EL (cell line): ENCODE measurements at regions not wholly inside any gene's neighbourhood (a gene's known extent, or its start where the extent isn't known, plus 50 kb on each side); places are given as distances from the start of the nearest gene placed in this dataset.

ENCODE experiments used
- DNase-seq: peaks from one replicate; pipeline ENCODE4 v3.0.0-alpha.2; 2016

DNA sequence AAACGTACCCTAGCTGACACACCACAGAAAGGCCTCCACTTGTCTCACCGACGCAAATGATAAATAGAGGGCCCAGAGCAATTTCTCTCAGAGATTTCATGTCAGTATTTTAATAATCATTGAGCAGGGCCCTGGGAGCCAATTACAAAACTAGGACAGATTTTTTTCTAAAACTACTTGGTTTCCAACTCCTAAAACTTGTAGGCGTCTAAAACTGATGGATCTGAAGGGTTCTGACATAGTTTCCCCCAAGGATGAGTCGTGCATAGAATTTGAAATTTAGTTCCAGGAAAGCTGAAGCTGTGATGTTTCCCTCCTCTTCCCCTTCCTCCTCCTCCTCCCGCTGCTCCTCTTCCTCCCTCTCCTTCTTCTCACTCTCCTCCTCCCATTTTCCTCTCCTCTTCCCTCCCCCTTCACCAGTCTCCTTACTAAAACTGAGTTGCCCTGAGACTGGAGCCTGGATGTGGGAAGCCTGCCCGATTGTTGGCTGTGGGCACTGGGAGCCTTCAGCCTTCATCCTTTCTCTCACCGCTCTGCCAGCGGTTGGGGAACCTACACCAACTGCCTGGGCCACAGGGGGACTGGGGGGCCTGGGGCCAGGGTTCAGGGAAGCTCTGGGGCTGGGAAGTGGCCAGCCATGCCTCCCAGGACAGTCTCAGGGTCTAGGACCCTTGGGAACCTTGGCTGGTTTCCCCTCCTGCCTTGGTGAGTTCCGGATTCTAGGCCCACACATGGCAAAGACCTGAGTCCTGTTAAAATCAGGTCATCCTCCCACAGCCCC, 73.9 kb upstream of the SLC6A11 start:
- DNase-seq: no peak

DNA sequence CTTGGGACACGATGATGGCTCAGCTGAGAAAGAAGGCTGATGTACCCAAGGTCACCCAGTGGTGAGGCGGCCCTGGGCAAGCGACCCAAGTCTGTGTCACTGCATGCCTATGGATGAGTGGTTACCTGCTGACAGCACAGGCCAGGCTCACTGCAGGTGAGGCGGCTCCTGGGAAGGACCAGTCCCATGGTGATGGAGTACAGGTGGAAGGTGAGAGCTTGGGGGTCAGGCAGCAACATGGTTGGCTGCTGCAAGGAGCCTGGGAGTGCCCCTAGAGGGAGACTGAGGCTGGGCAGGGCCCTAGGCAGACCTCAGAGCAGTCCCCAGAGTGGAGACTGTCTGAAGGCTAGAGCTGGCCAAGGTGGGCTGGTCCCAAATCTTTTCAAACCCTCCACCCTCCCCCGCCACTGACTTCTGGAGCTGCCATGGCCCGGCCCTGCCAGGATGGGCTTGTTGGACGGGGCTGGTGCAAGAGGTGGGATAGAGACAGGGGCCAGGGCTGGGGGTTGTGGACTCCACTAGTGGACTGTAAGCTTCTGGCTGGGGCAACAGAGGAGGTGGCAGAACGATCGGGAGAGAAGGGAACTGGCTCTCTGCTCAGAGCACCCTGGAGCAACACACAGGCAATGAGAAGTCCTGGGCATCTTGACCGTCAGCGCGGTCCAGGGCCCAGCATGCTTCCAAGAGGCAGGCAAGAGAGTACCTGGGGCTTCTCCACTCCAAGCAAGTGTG, 72.5 kb upstream of the SLC6A11 start:
- DNase-seq: no peak

DNA sequence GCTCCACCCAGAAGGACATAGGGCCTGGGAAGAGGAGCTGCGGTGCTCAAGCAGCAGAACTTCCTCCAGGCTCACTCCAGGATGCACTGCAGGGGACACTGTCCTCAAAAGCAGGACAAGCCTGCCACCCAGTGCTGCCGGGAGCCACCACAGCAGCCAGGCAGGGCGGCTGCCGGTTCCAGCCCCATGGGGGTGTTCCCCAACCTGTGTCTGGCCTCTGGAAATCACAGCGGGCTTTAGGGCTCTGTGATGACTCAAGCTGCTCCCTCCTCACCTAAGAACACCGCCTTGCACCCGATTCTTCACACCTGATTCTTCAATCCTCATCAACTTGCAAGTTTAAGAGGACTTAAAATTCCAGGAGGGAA, 71.9 kb upstream of the SLC6A11 start:
- peak; percentile 7 for DNase-seq

DNA sequence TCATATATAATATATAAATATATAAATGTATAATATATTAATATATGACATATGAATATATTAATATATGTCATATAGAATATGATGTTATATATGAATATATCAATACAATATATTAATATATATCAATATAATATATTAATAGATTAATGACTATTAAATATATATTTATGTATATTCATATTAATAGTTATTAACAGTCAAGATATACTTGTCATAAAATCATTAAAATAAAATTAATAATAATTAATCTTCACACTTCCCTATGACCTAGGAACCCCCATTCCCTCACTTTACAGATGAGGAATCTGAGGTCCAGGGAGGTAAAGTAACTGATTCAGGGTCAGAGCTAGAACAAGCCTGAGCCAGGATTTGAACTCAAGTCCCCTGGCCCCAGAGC, 70.6 kb upstream of the SLC6A11 start:
- DNase-seq: no peak

DNA sequence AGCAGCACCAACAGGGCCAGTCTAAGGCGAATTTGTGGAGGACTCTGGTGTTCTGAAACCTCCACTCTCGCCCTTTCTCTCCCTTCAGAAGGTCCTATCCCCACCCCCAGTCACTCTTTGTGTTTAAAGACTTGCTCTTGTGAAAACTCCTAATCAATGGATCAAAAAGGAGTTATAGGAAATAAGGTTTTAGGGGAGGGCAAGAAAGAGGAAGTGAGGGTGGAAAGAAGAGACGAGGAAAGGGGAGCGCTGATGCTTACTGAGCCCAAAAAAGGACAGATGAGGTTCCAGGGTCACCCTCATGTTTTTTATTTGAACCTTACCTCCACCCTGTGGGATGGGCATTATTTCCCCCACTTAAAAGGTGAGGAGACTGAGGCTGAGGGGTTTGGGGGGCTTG, 70.0 kb upstream of the SLC6A11 start:
- no peak for DNase-seq

DNA sequence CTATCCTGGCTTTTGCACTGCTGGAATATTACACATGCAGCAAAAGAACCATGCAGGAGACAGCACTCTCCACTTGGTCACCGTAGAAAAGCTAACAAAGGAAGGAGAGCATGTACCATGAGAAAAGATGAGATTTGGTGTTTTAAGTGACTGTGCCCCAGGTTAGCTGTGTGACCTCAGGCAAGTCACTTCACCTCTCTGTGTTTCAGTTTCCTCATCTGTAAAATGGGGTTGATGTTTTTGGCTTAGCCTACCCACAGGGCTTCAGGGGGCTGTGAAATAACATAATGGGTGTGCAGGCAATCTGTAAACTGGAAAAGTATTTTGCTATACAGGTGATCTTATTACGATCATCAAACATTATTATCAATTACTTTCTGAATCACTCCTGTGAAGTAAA, 69.3 kb upstream of the SLC6A11 start:
- no peak for DNase-seq

DNA sequence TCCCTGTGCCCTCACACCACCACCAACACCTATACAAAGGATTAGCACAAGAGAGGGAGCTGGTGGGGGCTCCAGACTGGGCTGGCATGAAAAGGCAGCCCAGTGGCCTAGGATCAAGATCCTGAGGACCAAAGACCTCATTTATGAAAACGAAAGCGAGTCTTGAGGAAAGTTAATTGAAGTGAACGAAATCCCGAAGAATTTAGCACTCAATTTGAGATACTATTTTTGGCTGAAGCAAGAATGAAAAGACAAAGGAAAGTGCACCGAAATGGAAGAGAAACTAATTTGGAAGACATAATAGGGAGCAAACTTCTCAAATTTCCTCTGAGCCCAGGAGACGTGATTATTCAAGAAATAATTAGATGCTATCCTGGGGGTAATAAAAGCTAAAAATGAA, 68.7 kb upstream of the SLC6A11 start:
- no peak for DNase-seq

DNA sequence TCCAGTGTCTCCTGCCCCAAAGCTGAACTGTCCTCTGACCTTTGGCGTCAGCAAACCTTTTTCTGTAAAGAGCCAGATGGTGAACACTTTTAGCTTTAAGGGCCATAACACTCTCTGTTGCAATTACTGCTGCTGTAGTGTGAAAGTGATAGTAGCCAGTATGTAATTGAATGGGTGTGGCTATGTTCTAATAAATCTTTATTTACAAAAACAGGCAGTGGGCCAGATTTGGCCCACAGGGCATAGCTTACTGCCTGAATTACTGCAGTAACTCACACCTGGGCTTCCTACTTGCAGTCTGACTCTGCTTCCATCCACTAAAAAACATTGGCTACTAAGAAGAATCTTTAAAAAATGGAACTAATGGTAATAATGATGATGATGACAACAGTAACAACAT, 68.0 kb upstream of the SLC6A11 start:
- no peak for DNase-seq

DNA sequence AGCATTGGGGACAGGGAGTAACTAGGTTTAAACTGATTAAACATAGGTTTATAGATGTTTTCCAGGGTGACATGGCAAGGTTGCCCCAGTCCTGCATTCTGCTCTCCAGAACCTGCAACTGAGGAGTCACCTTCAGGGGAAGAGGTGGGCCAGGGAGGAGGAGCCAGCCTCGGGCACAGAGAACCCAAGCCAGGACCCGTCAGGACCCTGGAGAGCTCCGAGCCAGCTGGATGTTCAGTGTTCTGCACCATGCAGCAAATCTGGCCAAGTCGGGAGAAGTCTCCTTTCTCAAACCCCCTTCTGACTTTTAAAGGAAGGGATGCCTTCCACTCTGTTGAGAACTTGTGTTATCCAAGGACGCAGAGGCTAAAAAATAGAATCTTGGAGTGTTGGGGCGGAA, 62.1 kb upstream of the SLC6A11 start:
- peak; percentile 26 for DNase-seq

DNA sequence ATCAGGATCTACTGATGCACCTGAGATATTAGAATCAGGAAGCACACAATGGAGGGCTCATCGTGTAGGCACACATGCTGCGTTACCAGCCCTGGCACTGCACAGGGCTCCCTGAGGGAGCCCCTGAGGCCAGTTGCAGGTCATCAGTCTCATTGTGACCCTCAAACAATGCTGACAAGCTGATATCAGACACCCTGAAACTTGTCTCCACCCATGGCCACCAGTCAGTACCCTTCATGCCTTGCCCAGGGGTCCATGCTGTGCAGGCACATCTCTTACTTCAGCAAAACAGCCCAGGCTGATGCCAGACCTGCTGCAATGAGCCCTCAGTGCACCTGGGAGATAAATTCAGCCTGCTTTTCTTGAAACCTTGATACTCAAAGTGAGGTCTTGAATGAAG, 59.5 kb upstream of the SLC6A11 start:
- DNase-seq: no peak

DNA sequence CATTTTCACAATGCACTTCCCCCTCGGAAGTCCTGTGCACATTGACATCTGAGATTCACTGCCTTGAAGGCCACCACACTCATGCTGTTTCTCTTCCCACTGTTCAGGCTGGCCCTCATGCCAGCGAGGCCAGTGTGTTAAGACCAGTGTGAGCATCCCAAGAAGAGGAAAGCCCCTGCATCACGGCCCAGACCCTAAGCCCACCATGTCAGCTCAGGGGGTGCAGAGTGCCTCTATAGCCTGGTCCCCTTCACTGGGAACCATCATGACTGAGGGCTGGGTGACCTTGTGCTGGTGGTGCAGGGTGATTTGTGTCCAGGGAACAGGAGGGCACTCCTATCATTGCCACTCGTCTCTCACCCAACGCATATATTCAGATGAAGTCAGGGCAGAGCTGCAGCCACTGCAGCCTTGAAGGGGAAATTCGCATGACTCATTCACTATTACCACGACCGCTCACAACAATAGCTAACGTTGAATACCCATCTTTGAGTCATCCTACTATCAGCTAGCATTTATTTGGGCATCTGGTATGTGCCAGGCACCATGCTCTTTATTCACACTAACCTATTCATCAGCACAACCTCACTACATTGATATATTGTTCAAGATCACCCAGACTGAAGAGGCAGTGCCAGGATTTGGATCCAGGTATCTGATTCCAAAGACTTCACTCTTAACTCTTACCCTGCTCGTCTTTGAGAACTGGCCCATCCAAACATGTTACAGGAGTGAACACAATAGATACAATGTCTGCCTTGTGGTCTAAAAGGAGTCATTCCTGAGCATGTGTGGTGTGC, 58.8 kb upstream of the SLC6A11 start:
- peak; percentile 36 for DNase-seq

DNA sequence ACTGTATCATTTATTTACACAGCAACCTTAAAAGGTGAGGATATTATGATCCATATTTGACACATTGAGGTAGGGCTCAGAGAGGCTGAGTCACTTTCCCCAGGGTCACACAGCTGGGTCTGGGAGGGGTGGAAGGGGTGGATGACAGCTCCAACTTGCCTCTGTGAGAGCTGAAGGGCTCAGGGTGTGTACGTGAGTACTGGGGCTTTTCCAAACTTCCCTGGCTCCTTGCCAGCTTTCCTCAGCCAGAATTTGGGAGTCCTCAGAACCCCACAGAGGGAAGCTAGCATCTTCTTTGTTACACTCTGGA, 58.3 kb upstream of the SLC6A11 start:
- DNase-seq: no peak

DNA sequence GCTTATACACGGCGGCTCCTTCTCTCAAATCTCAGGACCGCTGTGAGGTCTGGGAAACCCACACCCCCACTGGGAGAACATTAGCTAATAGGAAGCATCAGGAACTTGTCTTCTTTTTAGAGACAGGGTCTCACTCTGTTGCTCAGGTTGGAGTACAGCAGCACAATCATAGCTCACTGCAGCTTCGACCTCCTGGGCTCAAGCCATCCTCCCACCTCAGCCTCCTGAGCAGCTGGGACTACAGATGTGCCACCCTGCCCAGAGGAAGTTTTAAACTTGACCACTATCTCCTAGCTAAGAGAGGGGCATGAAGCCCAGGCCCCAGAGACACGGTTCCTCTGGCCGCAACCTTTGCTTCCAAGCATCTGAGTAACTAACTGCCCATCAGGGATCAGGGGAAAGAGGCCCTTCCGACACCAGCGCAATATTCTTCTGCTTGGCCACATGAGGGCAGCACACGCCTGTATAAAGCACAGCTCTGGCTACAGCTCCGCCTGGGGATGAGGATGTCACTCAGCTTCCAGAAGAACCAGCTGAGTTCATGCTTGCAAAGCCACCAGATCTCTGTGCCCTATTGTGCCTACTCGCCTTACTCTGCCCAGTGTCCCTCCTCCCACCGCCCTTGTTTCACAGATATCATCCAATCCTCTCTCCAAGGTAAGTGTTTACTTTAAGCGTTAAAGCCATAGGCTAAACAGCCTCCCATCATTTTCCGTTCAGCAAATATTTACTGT, 57.6 kb upstream of the SLC6A11 start:
- peak; percentile 61 for DNase-seq

DNA sequence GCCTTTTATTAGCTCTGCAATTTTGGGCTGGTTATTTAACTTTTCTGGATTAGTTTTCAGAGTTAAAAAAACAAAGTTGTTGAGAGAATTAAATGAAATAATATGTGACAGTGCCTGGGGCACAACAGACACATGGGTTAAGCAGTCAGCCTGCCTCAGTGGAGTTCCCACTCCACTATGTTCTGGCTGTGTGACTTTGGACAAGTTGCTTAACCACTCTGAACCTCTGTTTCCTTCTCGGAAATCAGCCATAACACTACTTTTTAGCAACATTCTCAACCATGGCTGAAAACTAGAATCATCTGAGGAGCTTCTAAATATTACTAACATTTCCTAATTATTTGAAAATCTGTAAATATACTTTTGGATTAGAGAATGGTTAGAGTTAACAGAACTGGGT, 56.5 kb upstream of the SLC6A11 start:
- DNase-seq: no peak

DNA sequence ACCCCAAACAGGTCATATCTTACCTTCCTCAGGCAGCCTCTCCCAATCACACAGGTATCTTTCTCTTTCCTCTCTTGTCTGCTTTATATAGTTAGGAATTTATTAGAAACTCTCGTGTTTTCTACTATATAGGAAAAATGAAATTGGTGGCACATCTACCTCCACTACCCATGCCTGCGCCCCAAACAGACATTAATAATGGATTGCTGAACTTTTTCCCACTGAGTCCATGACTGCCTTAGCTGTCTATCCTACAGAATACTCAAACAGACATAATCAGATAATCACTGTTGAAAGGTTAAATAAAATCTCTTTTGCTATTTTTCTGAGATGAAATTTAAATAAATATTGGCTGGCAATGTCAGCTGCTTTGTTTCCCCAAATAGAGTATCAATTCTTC, 55.8 kb upstream of the SLC6A11 start:
- no peak for DNase-seq

DNA sequence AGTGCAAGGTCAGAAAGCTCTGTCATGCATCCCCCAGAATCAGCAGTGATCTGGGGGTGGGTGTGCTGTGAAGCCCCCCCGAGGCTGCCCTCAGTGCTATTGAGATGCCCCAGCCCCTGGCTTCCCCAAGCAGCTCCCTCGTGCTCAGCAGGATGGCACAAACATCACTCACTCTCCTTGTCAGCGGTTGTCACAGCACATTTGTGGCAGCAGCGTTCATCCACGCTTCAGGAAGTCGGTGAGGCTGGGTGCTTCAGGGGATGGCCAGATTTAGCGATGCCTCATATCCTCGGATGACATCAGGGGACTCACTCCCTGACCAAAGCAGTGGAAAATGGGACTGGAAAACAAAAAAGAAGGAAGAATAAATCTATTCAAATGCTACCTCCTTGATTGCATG, 54.4 kb upstream of the SLC6A11 start:
- DNase-seq: no peak

DNA sequence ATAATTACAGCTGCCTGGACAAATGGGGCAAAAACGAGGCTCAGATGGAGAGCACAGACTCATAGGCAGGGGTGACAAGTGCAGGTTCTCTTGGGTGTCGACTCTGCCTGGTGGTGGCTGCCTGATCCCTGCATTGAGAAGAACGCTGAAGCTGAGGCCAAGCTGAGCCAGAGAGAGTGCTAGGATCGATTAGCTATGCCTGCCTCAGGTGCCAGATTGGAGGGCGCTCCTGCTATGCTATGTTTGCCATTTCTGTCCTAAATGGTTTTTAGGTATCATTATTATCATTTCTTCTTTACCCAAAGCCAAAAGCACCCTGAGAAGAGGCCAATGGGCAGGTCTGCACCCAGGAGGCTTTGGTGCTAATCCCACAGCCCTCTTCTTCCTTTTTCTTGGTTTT, 53.9 kb upstream of the SLC6A11 start:
- no peak for DNase-seq

DNA sequence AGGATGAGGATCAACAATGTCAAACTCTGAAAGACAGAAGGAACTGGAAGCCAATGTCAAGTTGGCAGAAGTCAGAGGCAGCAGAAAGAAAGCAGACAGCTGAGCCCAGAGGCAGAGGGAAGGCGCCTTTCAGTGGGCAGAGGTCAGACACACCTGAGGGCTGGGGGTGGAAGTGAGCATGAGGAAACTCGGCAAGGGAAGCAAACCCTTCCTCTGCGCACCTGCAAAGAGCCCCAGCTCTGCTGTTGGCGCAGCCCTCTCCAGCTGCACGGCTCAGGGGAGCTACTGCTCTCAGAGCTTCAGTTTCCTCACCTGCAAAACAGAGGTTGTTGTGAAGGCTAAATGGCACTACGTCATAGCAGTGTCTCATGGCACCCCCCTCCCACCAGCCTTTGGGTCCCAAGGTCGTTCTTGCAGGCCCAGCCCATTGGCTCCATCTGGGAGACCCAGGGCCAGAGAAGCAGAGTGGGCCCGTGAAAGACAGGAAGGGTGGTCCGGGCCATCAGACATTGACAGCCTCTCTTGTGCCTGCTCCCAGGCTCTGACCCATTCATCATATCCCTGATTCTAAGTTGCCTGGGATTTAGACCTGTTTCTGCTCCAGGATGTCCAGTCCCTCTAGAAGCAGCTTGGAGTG, 53.3 kb upstream of the SLC6A11 start:
- DNase-seq: no peak

DNA sequence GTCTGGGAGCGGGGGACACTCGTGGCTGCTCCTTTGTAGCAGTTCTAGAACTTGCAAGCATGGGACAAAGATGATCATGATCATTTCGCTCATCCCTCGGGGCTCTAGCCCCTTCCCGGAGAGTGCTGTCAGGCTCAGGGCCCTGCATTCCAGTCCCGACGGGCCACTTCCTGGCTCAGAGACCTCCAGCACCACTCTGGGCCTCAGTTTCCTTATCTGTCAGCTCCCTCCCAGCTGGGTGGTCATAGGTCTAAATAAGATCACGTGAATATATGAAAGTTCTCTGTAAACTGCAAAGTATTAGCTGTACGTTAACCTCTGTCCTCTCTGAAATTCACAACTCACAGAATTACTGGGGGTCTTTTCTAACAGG, 52.8 kb upstream of the SLC6A11 start:
- no peak for DNase-seq

DNA sequence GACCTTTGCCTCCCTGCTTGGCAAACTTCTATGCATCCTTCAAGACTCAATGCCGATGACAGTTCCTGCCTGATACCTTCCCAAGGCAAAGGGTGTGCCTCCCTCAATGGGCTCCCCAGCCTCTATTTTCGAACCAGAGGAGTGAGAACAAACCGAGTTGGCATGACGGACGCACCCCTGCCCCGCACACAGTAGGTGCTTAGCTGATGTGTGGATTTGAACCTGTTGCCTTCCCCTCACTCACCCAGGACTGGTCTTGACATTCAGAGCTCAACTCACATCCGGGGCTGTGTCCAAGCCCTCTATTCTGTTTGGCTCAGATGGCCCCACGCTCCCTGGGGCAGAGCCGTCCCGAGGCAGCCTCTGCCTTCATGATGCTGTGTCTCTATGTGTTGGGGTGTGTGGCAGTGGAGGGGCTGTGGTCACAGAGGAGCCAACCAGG, 52.2 kb upstream of the SLC6A11 start:
- no peak for DNase-seq

DNA sequence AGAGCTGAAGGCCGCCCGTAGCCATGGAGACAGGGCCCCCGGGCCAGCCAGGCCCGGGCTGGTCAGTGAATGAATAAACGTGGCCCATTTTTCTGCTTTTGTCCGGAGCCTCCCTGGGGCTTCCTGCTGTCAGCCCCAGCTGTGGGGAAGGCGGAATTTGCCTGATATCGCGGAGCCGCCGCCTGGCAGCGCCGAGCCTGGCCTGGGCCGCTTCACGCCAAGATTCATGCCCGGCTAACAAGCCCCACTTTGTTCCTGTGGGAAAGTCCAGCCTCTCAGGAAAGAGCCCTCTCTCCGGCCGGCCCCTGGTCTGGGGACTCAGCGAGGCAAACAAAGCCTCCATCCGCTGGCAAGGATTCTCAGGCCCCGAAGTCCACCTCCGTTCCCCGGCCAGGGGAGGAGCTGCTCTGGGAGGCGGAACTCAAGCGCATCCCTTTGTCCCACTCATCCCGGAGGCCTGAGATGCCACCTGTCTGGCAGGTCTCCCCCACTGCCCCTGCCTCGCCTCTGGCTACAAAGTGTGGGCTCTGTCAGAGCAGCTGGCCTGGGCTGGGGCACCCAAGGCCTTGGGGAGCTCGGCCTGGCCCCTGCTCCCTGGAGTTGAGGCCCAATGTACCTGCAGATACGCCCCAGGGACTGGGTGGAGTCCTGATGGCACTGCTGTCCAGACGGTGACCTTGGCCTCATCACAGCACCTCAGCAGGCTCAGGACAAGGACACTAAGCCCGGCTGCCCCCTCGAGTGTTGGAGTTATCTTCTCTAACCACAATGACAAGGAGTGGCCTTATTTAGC, 51.6 kb upstream of the SLC6A11 start:
- DNase-seq: no peak
